Stomach (tissue), 4 donors: ENCODE measurements at regions not wholly inside any gene's neighbourhood (a gene's known extent, or its start where the extent isn't known, plus 50 kb on each side); places are given as distances from the start of the nearest gene placed in this dataset.

Experiments used
- POLR2A ChIP-seq, 4 donors: fragments of 450-650 bp; IDR thresholded peaks; one replicate each; pipeline ENCODE4 v1.6.1; 2016; ENCODE audit warnings: antibody characterized with exemption in 4 of 4, control low read depth in 2 of 4, mild to moderate bottlenecking in 1 of 4, moderate library complexity in 1 of 4
- TF ChIP-seq, protein P1 (sequence below), 7 experiments: fragments of 450-650 bp in 4 of 7; fragments of 200-600 bp in 3 of 7; sonication (generic) in 3 of 7; IDR thresholded peaks; one replicate each; pipeline ENCODE4 v1.5.1; 2016 to 2019; ENCODE audit warnings: antibody characterized with exemption in 7 of 7, control low read depth in 2 of 7, mild to moderate bottlenecking in 1 of 7

DNA sequence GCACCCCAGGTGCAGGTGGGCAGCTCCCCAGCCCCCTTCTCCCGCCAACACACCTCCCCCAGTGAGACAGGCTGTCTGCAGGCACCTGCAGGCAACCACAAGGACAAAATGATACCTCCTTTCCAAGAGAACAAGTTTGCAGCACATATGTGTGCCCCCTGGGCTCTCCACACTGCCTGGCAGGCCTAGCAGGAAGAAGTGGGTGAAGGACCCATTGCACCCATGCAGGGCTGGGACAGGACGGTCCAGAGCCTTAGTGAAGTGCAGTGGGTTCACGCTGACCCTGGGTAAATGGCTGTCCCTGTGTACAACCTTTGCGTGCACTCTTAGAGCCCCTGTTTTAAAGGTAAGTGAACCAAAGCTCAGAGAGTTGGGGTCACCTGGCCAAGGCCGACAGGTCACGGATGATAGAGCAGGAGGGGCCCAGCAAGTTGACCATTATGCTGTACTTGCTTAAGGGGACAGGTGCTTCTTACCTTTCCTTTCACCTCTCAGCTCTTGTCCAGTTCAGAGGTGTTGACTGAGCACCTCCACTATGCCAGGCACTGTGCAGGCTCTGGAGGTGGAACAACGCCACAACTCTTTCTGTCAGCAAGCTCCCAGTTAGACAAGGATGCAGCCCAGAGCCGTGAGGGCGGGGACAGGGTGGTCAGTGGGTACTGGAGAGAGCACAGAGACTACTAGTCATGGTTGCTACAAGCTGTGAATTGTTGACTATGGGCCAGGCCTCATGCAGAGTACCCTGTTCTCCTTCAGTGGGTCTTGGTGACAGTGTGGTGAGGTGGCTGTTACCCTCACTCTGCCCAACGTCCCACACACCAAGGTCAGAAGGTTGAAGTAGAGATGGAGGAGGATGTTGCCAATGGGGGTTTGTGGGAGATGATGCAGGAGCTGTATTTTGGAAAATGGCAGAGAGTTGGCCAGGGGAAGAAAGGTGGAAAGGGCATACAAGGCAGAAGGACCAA lies 125.9 kb downstream of the PAPOLA start:
- TF ChIP-seq, protein P1, sequence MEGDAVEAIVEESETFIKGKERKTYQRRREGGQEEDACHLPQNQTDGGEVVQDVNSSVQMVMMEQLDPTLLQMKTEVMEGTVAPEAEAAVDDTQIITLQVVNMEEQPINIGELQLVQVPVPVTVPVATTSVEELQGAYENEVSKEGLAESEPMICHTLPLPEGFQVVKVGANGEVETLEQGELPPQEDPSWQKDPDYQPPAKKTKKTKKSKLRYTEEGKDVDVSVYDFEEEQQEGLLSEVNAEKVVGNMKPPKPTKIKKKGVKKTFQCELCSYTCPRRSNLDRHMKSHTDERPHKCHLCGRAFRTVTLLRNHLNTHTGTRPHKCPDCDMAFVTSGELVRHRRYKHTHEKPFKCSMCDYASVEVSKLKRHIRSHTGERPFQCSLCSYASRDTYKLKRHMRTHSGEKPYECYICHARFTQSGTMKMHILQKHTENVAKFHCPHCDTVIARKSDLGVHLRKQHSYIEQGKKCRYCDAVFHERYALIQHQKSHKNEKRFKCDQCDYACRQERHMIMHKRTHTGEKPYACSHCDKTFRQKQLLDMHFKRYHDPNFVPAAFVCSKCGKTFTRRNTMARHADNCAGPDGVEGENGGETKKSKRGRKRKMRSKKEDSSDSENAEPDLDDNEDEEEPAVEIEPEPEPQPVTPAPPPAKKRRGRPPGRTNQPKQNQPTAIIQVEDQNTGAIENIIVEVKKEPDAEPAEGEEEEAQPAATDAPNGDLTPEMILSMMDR (IDR thresholded peaks at IDR 0.05), result no peak
- no peak for TF ChIP-seq POLR2A (IDR thresholded peaks at IDR 0.05)
